Chondrocyte (in vitro differentiated cells): ENCODE measurements at regions not wholly inside any gene's neighbourhood (a gene's known extent, or its start where the extent isn't known, plus 50 kb on each side); places are given as distances from the start of the nearest gene placed in this dataset.

Experiments
- DNase-seq: peaks from one replicate; pipeline ENCODE4 v3.0.0; 2021; ENCODE audit warnings: mixed read lengths, low spot score
- H3K27ac Mint-ChIP-seq: one replicate; pipeline ENCODE4 v1.8.0; 2021; ENCODE audit warnings: mild to moderate bottlenecking, moderate library complexity, mixed read lengths; ENCODE audit not compliant: unreplicated experiment
- H3K27me3 Mint-ChIP-seq: 2 replicates; pipeline ENCODE4 v1.8.0; 2021; ENCODE audit warnings: low read depth, mixed read lengths
- H3K36me3 Mint-ChIP-seq: 2 replicates; pipeline ENCODE4 v1.8.0; 2021; ENCODE audit warnings: low read depth, mixed read lengths
- H3K4me1 Mint-ChIP-seq: 2 replicates; pipeline ENCODE4 v1.8.0; 2021; ENCODE audit warnings: low read depth, mild to moderate bottlenecking, mixed read lengths
- H3K4me3 Mint-ChIP-seq: one replicate; pipeline ENCODE4 v1.8.0; 2021; ENCODE audit warnings: mild to moderate bottlenecking, moderate library complexity, mixed read lengths; ENCODE audit not compliant: unreplicated experiment
- H3K9me3 Mint-ChIP-seq: 2 replicates; pipeline ENCODE4 v1.8.0; 2021; ENCODE audit warnings: low read depth, mixed read lengths
- CTCF ChIP-seq: fragments of 200-600 bp; sonication (generic); IDR thresholded peaks from 2 replicates; pipeline ENCODE4 v1.5.0; 2021; ENCODE audit warnings: antibody characterized with exemption, mild to moderate bottlenecking, moderate library complexity

DNA sequence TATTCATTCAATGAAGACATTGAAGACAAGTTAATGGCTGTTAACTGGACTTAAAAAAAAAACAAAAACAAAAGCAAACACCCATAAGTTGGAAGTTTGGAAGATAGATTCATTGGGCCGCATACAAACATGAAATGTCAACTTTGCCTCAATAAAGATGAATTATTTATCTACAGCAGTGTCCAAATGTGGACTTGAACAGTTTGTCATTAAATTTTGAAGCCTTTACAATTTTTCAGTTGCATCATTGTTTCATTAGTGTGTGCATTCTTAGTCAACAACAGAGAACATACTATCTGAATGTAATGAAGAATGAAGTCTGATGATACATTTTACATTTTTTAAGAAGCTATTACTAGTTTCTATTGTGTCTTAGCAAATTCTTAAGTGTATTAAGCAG lies 152.1 kb downstream of the SLIT2 start:
- H3K27me3 Mint-ChIP-seq: peaks cover 3% of the 10 kb centered on the region
- H3K36me3 Mint-ChIP-seq: no peaks in the 10 kb centered on the region
- no peak for TF ChIP-seq CTCF
- peaks cover 7% of the 10 kb centered on the region for H3K4me1 Mint-ChIP-seq
- no peak overlapping the region for H3K27ac Mint-ChIP-seq
- H3K9me3 Mint-ChIP-seq: no peaks in the 10 kb centered on the region
- DNase-seq: no peak
- H3K4me3 Mint-ChIP-seq: no peak overlapping the region

DNA sequence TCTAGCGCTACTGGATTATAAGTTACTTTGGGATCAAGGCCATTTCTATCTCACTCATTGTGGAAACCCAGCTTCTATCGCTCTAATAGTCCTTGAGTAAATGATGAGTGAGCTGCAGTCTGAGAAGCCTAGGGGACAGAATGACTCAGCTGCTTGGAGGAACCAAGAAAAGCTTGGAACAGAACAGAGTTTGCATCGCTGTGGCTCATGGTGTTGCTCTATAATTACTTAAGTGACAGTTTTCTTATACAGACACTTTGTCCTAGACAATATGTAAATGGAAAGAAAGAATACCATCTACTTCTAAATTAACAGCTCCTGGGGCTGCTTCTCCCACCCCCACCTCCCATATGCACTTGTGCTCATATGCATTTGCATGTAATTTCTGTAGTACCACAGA lies 156.9 kb downstream of the SLIT2 start:
- TF ChIP-seq CTCF: no peak
- Mint-ChIP-seq H3K4me1 (peaks cover 8% of the 10 kb centered on the region), H3K27me3 (no peaks in the 10 kb centered on the region)

DNA sequence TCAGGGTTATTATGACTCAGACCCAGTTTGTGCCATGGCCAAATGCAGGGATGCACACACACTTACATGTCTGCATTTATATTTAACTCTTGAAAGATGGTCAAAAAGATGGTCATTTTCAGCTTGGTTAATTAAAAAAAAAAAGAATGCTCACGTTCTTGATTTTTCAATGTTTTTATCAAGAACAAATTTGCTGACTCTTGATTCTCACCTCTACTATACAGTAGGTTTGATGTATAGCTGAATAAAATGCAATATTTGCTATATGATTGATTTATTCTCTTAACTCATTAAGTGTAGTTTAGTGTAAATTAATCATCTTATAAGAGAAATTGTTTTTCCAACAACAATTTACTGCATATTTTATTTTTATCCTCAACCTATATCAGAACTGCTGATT lies 160.4 kb downstream of the SLIT2 start:
- DNase-seq: no peak
- Mint-ChIP-seq H3K4me3 (no peak overlapping the region), H3K27me3 (no peaks in the 10 kb centered on the region), H3K36me3 (no peaks in the 10 kb centered on the region), H3K27ac (no peak overlapping the region), H3K4me1 (peaks cover 12% of the 10 kb centered on the region), H3K9me3 (no peaks in the 10 kb centered on the region)
- no peak for TF ChIP-seq CTCF

More for the DNA sequence above, 156.9 kb downstream of the SLIT2 start:
- H3K27ac Mint-ChIP-seq: no peak overlapping the region
- no peaks in the 10 kb centered on the region for H3K36me3 Mint-ChIP-seq
- no peaks in the 10 kb centered on the region for H3K9me3 Mint-ChIP-seq
- H3K4me3 Mint-ChIP-seq: no peak overlapping the region
- no peak for DNase-seq

- Mint-ChIP-seq H3K9me3 (no peaks in the 10 kb centered on the region), H3K27ac (no peak overlapping the region), H3K27me3 (no peaks in the 10 kb centered on the region), H3K36me3 (no peaks in the 10 kb centered on the region), H3K4me1 (peaks cover 8% of the 10 kb centered on the region), H3K4me3 (no peak overlapping the region)
- no peak for DNase-seq
- TF ChIP-seq CTCF: no peak
These were observed 165.1 kb downstream of the SLIT2 start for GRCh38 chr4:20416800-20417199.

- H3K4me1 Mint-ChIP-seq: peaks cover 14% of the 10 kb centered on the region
- peak overlapping the region; percentile 60 for H3K4me3 Mint-ChIP-seq
- DNase-seq: no peak
- TF ChIP-seq CTCF: peak; percentile 86
- H3K9me3 Mint-ChIP-seq: no peaks in the 10 kb centered on the region
- H3K27ac Mint-ChIP-seq: no peak overlapping the region
- H3K36me3 Mint-ChIP-seq: no peaks in the 10 kb centered on the region
- no peaks in the 10 kb centered on the region for H3K27me3 Mint-ChIP-seq
These were observed 167.3 kb downstream of the SLIT2 start for GRCh38 chr4:20418861-20419451.
